H1 (cell line): ENCODE measurements at regions not wholly inside any gene's neighbourhood (a gene's known extent, or its start where the extent isn't known, plus 50 kb on each side); places are given as distances from the start of the nearest gene placed in this dataset.

Source experiments
- ASH2L ChIP-seq: fragments of 200-600, 300-600 bp; sonication (generic); IDR thresholded peaks from one replicate; pipeline ENCODE4 v1.7.1; 2017; ENCODE audit warnings: low read length
- CHD2 ChIP-seq: IDR thresholded peaks from 2 replicates; pipeline ENCODE4 v1.6.1; 2012; ENCODE audit warnings: low read length, improper control_type of control experiment
- CREB1 ChIP-seq: IDR thresholded peaks from 2 replicates; pipeline ENCODE4 v1.6.1; 2012; ENCODE audit warnings: inconsistent platforms
- NRF1 ChIP-seq: IDR thresholded peaks from 2 replicates; pipeline ENCODE4 v1.6.1; 2011; ENCODE audit warnings: mild to moderate bottlenecking, low read depth, low read length, improper control_type of control experiment
- SIX5 ChIP-seq: IDR thresholded peaks from 2 replicates; pipeline ENCODE4 v1.6.1; 2011; ENCODE audit warnings: mild to moderate bottlenecking, low read depth, low read length
- SP2 ChIP-seq: IDR thresholded peaks from 2 replicates; pipeline ENCODE4 v1.6.1; 2012; ENCODE audit warnings: mild to moderate bottlenecking, low read length, inconsistent platforms
- TCF12 ChIP-seq: IDR thresholded peaks from 2 replicates; pipeline ENCODE4 v1.6.1; 2011; ENCODE audit warnings: low read depth, mild to moderate bottlenecking, low read length
- TEAD4 ChIP-seq: IDR thresholded peaks from 2 replicates; pipeline ENCODE4 v1.6.1; 2012; ENCODE audit warnings: low read depth, low read length, inconsistent platforms, mixed read lengths
- TF ChIP-seq, protein P1 (sequence below): IDR thresholded peaks from 2 replicates; pipeline ENCODE4 v1.6.1; 2012; ENCODE audit warnings: inconsistent platforms
- TF ChIP-seq, protein P2 (sequence below): IDR thresholded peaks from 2 replicates; pipeline ENCODE4 v1.6.1; 2011; ENCODE audit warnings: low read length, improper control_type of control experiment

DNA sequence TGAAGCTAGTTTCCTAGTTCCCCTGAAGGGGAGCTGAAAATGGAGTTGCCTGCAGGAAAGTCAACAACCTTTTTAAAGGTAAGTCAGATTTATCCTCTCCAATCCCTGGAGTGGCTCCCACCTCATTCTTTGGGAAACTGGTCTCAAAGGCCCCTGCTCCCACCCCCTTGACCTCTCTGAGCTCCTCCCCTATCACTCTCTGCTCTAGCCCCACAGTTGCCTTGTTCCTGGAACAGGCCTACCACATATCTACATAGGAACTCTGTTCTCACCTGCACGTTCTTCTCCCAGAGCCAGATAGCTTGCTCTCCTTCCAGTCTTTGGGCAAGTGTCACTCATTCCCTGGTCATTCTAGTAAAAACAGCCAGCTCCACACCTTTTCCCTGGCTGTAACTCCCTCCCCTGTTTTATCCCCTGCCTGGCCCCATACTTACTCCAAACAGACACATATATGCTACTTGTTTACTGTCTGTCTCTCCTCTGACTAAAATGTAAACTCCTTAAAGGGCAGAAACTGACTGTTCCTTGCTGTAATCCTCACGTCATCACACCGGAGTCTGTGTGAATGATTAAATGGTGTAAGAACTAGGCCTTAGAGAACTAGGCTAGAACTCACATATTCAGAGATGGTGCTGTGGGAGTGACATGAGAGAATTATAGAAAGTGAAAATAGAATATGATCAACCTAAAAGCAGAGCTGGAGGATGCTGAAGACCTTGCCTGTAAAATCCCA, 53.3 kb downstream of the TCF20 start (continued):
- TF ChIP-seq CREB1 (no peak), NRF1 (no peak), SP2 (no peak), ASH2L (no peak), TCF12 (no peak), TEAD4 (no peak), CHD2 (no peak), SIX5 (no peak)
- TF ChIP-seq, protein P1, sequence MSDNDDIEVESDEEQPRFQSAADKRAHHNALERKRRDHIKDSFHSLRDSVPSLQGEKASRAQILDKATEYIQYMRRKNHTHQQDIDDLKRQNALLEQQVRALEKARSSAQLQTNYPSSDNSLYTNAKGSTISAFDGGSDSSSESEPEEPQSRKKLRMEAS = no peak
- TF ChIP-seq, protein P2, sequence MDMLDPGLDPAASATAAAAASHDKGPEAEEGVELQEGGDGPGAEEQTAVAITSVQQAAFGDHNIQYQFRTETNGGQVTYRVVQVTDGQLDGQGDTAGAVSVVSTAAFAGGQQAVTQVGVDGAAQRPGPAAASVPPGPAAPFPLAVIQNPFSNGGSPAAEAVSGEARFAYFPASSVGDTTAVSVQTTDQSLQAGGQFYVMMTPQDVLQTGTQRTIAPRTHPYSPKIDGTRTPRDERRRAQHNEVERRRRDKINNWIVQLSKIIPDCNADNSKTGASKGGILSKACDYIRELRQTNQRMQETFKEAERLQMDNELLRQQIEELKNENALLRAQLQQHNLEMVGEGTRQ = no peak
- TF ChIP-seq, all 59 proteins: peak for 0
